HG02623 (cell line): ENCODE measurements at regions not wholly inside any gene's neighbourhood (a gene's known extent, or its start where the extent isn't known, plus 50 kb on each side); places are given as distances from the start of the nearest gene placed in this dataset.

Source experiments
- ATAC-seq: cut with Tn5 transposase; IDR thresholded peaks from one replicate; pipeline ENCODE4 v1.9.1; 2021; ENCODE audit warnings: moderate library complexity; ENCODE audit not compliant: unreplicated experiment

DNA sequence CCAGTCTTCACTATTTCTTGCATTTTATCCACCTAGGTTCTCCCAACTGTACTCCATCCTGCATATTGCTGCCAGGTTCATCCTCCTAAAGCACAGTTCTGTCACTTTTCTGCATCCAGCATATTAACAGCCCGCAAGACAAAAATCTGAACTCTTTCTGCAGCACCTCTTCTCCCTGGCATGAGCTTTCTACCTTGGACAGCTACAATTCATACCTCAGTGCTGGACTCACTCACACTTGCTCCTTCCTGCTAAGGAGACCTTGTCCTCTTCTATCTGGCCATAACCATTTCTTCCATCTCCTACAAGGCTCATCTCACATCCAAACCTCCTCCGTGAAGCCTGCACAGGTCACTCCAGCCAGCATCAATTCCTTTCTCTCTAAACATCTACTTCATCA lies 170.1 kb upstream of the GRIP1 start:
- ATAC-seq, result no peak

DNA sequence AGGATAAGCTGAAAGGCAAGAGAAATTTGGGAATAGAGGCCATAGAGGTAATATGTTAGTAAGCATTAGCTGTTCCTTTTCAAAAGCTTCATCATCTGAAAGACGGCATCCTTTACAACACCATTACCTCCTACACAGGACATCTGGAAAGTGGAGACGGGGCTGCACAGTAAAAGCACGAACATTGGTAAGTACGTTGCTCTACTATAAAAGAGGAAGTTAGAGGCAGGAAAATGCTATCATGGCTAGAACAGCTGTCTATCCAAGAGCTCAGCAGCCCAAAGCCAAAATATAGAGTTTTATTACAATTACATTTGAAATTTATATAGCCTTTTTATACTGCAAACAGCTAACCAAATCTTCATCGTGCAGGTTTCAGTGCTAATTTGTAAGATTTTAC lies 172.3 kb upstream of the GRIP1 start:
- no peak for ATAC-seq

DNA sequence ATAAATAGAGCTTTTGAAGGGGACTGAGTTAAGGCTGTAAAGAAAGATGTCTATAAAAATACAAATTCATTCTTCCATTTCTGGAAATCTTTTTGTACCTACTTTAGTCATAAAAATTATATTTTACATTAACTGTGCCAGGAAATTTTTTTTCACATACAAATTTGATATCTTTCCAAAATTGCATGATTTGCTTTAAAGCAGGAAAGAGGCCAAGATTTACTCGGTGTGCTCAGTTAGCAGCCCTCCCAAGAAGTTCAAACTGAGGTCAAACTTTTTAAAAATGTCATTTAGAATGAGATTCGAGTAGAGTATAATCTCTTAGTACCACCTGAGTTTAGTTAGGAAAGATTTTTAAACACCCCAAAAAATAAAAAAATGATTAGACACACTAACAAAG lies 173.2 kb upstream of the GRIP1 start:
- ATAC-seq, result no peak

DNA sequence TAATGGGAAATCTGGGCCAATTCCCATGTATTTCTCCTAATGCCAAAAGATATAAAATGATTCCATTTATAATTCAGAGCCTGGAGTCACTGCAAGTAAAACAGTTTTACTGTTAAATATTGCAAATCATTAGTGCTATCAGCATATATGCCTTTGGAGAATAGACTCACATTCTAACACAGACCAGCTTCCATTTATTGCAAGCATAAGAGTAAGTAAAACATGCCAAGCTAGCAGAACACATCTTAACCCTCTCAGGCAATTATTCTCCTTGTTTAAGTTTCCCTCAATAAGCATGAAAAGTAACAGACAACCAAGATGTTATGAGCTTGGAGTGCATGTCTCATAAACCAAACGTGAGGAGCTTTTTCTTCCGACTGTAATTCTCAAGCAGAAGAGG lies 173.9 kb upstream of the GRIP1 start:
- no peak for ATAC-seq

DNA sequence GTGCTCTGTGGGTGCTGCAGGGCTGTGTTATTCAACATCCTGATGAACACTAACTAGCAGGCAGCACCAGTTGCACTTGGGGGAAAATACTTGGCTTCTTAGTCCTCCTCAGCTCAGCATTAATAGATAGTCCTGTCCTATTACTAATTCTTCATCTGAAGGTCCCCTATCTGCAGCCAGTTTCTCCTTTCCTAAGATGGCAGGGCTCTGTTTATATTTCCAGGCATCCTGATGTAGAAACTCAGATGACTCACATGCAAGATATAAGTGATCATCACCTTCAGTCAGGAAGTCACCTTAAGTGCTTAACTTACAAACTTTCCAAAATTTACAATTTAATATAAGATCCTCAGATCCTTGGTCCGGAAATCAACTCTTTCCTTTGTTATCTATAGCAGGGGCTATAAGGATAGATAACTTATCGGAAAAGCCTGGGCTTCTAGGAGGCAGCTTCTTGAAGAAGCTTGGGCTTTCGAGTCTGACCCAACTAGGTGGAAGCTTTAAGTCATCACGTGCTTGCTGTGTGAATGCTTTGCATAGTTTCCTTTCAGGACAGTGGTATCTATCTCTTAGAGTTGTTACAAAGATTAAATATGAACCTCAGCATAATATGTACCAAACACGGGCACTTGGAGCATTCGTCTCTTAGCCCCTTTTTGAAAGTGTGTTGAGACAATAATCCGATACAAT lies 181.0 kb upstream of the GRIP1 start:
- no peak for ATAC-seq

DNA sequence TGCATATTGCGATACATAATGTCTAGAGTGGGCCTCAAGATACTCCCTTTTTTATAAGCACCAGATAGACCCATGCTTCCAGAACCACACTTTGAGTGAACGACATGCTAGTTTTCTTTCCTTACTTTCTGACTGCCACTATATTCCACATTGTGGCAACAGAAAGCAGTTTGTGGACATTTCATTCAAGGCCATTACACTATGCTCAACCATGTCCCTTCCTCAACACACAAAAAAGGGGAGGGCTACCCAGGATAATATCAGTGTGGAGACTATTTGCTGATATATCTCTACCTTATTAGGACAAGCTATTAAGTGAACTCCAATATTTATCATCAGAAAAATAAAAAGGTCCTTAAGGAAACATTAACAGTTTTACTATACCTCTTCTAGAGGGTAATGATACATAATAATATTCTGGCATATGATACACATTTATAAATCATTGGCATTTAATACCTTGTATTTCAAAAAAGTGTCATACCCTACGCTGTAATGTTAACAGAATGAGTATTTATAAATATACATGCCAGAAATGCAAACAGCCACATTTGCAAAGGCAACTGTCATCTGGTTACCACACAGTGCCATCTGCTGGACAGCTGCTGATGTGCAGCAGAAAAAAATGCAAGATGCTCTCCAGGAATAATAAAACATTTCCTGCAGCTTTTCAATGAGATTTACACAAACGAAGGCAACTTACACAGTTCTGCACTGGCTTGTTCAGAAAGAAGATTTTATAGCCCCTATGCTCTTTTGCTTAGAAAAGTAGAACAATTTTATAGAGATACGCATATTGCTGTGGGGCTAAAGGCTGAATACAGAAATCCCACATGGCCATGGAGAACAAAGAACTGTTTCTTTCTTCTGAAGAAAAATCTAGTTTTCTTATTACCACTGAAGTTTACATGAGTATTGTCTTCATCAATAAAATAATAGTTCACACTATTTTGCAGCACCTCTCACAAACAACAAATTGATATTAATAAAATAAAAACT lies 182.2 kb upstream of the GRIP1 start:
- ATAC-seq, result peak; percentile 68

DNA sequence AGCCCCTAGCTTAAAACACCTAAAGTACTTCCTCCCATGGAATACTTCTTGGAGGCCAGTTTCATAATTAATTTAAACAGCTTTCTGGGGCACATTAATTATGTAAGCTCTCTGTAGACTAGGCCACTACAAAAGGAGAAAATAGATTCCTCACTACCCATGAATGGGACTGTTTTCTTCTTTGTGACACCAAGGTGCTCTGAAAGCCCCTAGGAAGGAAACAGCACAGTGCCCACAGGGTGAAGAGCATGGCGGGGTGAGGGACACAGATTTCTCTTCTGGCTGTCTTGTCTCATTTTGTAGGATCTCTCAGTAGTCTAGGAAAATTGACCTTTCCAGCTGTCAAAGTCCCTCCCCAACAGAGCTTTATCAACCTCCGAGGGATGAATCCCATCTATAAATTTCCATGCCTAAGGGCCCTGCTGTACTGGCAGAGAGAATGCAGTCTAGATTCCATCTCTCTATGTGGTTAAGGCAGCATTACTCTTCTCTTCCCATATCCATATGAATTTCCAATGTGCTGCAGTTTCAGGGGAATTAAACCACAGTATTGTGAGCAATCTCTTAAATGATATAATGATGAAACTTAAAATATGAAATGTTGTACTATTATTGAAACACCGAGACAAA lies 183.6 kb upstream of the GRIP1 start:
- ATAC-seq, result no peak

DNA sequence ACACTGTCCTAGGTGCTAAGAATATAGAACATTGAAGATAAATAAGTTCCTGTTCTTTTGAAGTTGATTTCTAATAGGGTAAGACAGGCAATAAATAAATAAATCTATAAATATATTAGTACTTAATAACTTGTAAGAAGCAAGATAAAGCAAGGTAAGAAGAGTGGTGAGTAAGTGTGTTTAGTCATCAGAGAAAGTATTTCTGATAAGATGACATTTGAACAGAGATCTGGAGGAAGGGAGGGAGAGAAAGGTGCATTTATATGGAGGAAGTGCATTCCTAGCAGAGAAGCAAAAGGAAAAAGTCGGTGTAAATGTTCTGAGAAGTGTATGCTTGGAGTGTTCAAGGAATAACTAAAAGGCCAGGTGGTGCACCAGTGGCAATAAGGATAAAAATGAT lies 184.4 kb upstream of the GRIP1 start:
- no peak for ATAC-seq

DNA sequence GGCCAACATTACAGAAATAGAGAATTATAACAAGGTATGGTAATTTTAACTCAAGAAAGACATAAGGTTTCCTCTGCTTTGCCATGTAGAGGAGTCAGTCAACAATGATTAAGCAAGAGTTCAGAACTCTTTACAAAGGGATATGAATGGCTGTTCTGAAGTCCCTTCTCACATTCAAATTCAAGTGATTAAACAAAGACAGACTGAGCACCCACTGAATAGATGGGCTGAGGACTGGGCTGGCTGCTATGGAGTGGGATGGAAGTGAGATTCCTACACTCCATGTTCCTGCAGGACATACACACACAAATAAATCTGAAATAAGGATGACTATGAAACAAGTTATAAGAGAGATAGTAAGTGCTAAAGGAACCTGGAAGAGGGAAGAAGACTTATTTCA lies 199.0 kb upstream of the GRIP1 start:
- no peak for ATAC-seq

DNA sequence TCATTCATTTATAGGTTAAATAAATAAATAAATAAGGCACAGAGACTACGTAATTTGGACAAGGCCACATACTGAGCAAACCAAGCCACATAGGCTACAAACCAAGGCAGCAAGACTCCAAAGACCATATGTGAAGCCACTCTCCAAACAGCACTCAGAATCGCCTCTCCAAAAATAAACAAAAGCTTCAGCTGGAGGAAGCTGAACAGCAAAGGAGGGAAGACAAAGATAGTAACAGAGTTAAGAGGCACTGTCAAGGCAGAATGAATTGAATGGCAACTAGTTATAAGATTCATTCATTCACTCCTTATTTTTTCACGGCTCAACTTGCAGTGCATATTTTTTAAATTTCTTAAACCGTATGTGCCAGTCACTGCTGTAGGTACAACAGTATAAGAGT lies 200.5 kb upstream of the GRIP1 start:
- no peak for ATAC-seq

DNA sequence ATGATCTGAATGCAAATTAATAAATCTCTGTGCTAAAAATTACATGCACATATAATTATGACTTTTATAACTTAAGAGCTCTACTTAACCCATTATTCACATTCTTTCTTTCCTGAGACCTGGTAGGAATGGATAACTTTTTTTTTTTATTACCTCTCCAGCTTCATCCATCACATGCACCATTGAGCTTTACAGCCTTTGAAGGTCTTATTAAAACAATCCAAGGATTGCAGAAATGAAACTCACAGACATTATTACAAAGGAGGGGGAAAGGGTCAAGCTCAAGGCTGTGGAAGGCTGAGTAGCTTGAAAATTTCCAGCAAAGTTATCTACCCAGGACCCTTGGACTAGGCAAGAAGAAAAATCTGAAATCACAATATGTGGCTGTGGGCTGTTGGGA lies 202.5 kb upstream of the GRIP1 start:
- no peak for ATAC-seq

DNA sequence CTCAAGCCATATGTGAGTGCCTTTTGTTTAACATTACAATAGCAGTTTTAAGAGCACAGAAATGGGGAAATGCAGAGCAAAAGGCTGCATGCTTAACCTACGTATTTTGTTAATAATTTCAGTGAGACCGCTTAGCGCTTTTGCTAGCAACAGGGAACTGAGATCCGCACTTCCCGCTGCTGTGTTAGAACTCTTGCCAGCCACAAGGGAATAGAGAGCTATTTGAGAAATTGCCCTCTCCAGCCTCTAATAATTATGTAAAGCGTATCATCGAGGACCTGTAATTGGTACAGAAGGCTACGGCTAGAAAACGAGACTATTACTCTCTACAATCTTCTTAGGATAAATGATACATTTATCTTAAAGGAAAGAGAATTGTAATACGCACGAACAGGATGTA lies 205.2 kb upstream of the GRIP1 start:
- no peak for ATAC-seq

DNA sequence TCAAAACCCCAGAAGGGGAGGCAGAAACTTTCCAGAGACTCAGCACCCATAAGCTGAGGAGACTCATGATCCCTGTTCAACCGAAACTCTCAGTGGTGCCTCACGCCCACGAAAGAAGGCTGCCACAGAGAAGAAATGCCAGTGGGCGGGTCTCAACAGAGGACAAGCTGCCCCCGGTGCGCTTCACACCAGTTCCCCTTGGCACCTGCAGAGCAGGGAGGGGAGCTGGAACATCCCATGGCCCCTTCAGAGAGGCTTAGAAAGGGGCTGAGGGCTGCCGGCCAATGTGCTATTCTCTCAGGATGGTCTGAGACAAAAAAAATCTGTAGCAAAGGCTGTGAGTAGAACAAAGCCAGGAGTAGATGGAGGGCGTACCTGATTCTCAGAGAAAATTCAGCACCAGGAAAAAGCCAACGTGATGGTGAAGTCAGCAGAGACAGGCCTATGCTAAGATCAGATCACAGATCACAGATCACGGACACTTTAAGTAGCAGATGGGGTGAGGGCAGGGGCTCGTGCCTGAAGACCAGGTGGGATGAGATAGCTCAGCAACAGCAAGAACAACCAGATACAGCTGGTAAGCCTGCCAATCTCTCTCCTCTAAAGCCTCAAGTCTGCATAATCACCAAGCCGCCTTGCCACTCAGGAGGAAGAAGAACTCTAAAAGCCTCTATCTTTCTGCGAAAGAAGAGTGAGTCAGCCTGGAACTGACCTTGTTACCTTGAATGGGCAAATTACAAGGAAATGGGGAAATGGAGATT lies 206.4 kb upstream of the GRIP1 start:
- no peak for ATAC-seq

DNA sequence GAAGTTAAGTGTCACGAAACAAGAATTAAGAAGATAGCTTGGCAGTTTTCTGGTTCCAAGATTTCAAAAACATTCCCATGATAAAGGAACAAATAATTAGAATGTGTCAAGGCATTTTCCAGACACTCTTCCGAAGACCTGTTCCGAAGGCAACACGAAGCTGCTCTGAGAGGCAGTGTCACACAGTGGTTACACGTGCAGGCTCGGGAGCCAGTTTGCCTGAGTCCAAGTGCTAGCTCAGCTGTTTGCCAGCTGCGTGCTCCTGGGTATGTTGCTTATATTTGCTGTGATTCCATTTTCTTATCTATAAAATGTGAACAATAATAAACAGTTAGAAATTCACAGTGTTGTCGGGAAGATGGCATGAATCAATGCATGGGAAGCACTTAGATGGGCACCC lies 217.9 kb upstream of the GRIP1 start:
- ATAC-seq, result no peak

DNA sequence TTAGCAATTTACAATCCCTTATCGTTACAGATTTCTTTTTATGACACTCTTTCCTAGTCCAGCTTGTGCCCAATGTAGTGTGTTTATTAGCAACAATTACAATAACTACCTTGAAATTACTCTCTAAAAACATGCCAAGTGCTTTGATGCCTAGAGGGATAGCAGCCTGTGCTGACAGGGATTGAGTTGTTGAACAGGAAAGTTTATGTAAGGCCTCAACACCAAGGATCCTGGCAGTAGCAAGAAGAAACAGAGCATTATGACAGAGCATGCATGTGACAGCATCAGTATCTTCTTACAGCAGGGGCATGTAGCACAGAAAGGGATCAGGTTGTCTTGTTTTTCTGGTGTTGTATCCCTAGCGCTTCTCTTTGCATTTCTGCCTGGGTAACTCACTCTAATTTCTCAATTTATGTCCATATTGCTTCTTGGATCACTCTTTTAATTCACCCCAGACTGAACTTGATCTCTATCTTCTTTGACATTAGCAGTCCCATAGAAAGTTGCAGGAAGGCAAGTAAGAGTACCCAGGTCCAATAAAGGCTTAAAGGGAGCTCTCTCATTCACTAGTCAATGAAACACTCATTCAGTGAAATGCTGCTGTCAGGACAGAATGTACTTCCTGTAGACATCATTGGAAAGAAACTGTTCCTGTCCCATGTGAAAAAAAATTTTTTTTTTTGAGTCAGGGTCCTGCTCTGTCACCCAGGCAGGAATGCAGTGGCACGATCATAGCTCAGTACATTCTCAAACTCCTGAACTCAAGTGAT lies 220.0 kb upstream of the GRIP1 start:
- ATAC-seq, result no peak

DNA sequence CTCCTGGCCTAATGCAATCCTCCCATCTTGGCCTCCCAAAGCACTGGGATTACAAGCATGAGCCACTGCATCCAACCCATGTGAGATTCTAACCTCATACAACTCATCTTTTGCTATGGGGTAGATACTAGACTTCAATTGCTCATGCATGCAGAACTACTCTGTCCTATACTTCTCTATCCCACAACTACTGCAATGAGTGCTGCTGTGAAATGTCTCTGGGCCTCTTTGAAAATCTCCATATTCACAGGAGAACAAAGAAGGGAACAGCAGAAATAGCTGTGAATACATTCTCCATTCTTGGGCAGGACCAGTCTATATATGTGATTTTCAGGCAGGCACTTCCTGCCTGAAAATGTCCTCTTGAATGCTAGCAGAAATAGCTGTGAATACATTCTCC lies 220.7 kb upstream of the GRIP1 start:
- no peak for ATAC-seq

DNA sequence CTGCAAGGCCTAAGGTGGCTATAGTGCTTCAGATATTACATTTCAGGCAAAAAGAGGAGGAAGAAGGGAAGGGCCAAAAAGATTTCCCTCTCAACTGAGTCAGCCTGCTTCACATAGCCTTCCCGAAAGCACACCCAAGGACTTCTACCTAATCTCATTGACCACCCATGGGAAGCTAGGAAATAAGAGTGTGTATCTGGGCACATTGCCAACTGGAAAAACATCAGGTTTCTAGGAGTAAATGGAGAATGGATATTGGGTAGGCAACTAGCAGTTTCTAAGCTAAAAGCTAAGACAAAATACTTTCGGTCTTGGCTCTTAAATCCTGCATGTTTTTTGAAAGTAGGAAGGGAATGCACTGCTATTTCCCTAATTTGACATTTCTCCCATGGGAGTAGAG lies 221.7 kb upstream of the GRIP1 start:
- no peak for ATAC-seq

DNA sequence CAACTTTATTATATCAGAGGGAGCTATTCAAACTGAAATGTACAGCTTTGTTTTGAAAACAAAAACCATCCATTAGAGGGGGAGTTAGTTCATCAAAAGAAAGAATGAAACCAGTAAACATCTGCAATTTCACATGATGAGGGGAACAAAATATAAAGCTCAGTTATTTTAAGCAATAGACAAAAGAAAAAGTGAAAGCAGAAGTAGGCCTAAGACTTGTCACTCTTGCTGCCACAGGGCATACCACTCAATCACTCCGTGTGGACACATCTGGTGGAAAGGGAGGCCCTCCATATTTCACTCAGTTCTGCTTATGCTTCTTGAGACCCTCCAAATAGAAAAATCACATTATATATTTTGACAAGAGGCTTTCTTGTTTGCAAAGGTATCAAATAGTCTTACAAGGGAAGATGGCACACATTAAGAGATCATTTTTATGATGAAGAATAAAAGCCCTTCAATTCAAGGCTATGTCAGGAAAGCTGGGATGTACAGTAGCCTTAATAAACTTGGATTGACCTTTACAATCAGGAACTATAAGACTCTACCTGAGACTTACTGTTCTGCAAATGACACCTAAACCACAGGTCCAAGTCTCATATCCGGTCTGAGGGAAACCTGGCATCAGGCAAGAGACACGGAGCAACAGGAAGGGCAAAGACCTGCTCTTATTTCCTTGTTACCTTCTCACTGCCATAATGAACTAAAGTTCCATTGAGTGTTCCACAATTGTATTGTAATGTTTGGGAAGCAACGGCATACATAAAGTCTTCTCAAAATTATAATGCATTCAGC lies 222.5 kb upstream of the GRIP1 start:
- ATAC-seq, result peak; percentile 94

DNA sequence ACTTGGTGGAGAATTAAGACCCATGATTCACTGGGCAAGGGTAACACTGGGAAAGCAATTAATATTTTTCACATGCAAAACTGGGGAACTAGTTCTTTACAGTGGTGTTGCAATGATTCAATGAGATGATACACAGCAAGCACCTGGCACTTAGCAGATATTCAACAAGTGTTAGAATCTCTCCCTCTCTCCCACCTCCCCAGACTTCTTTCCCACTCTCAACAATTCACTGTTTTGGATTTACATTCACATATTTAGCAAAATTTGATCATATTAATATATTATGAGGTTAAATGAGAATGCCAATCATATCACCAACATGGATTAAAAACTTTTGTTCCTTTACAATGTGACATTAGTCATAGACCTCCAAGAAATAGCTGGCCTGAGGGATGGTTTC lies 223.1 kb upstream of the GRIP1 start:
- no peak for ATAC-seq
